Vagina (tissue), 2 donors: ENCODE measurements at regions not wholly inside any gene's neighbourhood (a gene's known extent, or its start where the extent isn't known, plus 50 kb on each side); places are given as distances from the start of the nearest gene placed in this dataset.

Source experiments
- CTCF ChIP-seq, 3 experiments: fragments of 450-650 bp in 2 of 3; fragments of 200-600 bp in 1 of 3; sonication (generic) in 1 of 3; IDR thresholded peaks; one replicate each; pipeline ENCODE4 v1.5.1; 2017 to 2019; ENCODE audit warnings: antibody characterized with exemption in 3 of 3, mild to moderate bottlenecking in 2 of 3, moderate library complexity in 2 of 3
- POLR2A ChIP-seq, 2 donors: fragments of 450-650 bp; IDR thresholded peaks; one replicate each; pipeline ENCODE4 v1.6.1; 2017; ENCODE audit warnings: antibody characterized with exemption in 2 of 2, mild to moderate bottlenecking in 2 of 2, moderate library complexity in 2 of 2
- POLR2AphosphoS5 ChIP-seq, 2 donors: sonication (generic); formaldehyde crosslinking; IDR thresholded peaks; one replicate each; pipeline ENCODE4 v1.9.0; 2017; ENCODE audit warnings: antibody characterized with exemption in 2 of 2, mild to moderate bottlenecking in 2 of 2, low read depth in 1 of 2; ENCODE audit not compliant: insufficient read depth in 1 of 2

- TF ChIP-seq CTCF (IDR thresholded peaks at IDR 0.05) (no peak), POLR2A (IDR thresholded peaks at IDR 0.05) (no peak), POLR2AphosphoS5 (IDR thresholded peaks at IDR 0.05; ENCODE audit: insufficient read depth in 1 of 2, low read depth in 1 of 2) (no peak)
These were observed 662.2 kb upstream of the CNTNAP5 start for GRCh38 chr2:123362671-123363440.
